Stimulated activated CD4-positive, alpha-beta T cell treated with anti-CD3 and anti-CD28 coated beads, Interleukin-12 subunit alpha, Interleukin-12 subunit beta, amount 100 ng/mL, for 24 hours (primary cell): ENCODE measurements at regions not wholly inside any gene's neighbourhood (a gene's known extent, or its start where the extent isn't known, plus 50 kb on each side); places are given as distances from the start of the nearest gene placed in this dataset.
"Not testable (repeated sequence)": the region's sequence is repeated elsewhere in the genome, so short reads cannot be mapped to it uniquely, and the experiment has no call there.

Experiments
- DNase-seq, 2 experiments: peaks; one replicate each; pipeline ENCODE4 v3.0.0-alpha.2; 2020; ENCODE audit warnings: low read depth in 2 of 2

- no peak for DNase-seq
These were observed 293.0 kb upstream of the HS6ST1 start for GRCh38 chr2:128611421-128612320.

DNA sequence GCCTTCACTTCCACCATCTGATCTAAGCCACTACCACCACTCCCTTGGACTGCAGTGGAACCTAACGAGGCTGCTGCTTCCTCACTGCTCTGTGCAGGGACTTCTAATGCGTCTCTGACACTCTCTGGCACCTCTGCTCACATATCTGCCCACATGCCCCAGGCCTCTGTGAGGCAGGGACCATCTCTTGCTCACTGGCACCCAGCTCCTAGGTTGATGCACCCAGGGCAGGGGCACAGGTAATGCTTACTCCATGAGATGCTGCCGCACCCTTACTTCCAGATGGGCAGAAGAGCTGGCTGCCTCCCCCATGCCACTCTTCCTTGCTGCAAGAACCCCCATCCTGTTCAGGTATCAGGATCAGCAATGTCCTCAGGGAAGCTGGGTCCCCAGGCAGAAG lies 294.0 kb upstream of the HS6ST1 start:
- no peak for DNase-seq

GRCh38 chr2:128613351-128613750 lies 294.7 kb upstream of the HS6ST1 start:
- DNase-seq = no peak

GRCh38 chr2:128613876-128614275 lies 295.2 kb upstream of the HS6ST1 start:
- no peak for DNase-seq

DNA sequence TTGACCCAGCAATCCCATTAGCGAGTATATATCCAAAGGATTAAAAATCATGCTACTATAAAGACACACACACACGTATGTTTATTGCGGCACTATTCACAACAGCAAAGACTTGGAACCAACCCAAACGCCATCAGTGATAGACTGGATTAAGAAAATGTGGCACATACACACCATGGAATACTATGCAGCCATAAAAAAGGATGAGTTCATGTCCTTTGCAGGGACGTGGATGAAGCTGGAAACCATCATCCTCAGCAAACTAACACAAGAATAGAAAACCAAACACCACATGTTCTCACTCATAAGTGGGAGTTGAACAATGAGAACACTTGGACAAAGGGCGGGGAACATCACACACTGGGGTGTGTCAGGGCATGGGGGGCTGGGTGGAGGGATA lies 296.2 kb upstream of the HS6ST1 start:
- not testable (repeated sequence) for DNase-seq

DNA sequence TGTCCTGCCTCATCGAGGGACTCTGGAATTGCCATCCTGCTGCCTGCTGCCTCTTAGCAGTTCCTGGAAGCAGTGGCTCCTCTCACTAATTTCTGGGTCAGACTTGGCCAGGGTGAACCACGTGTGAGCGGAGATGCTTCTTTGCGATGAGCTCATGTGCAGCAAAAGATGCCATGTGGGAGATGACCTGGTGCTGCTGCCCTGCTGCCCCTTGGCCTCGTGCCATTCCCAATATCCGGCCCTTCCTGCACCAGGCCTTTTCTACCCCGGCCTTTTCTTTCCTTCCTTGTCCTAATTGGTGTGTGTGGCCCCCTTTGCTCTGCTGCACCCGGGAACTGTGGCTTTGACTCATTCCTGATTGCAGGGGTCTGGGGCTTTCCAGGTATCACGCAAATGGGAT lies 296.9 kb upstream of the HS6ST1 start:
- DNase-seq = no peak

- no peak for DNase-seq
These were observed 298.4 kb upstream of the HS6ST1 start for GRCh38 chr2:128617029-128617590.

GRCh38 chr2:128617661-128618060 lies 299.0 kb upstream of the HS6ST1 start:
- no peak for DNase-seq

- DNase-seq = no peak
These were observed 300.0 kb upstream of the HS6ST1 start for GRCh38 chr2:128618642-128619041.

GRCh38 chr2:128619471-128620325 lies 301.0 kb upstream of the HS6ST1 start:
- no peak for DNase-seq

DNA sequence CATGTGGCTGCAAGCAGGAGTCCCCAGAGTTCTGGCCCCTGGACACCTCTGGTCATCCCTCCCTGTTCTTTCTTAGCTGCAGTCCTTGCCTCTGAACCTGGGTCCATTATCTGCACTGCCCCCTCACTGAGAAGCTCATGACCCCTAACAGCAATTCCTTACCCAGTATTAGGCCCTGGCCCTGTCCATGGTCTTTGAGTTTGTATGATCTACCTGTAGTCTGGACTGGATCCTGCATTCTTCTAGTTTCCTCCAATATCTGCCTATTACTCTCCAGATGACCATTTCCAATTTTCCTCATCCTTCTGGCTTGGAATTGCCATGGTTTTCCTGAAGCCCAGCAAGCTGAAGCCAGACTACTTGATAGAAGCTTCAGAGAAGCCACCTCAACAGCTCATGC lies 302.4 kb upstream of the HS6ST1 start:
- DNase-seq = no peak

GRCh38 chr2:128622371-128622770 lies 303.7 kb upstream of the HS6ST1 start:
- no peak for DNase-seq

GRCh38 chr2:128622955-128623620 lies 304.4 kb upstream of the HS6ST1 start:
- DNase-seq = no peak

GRCh38 chr2:128623776-128624761 lies 305.4 kb upstream of the HS6ST1 start:
- no peak for DNase-seq

- DNase-seq = no peak
These were observed 306.3 kb upstream of the HS6ST1 start for GRCh38 chr2:128624956-128625355.

- DNase-seq = no peak
These were observed 306.8 kb upstream of the HS6ST1 start for GRCh38 chr2:128625421-128625820.

DNA sequence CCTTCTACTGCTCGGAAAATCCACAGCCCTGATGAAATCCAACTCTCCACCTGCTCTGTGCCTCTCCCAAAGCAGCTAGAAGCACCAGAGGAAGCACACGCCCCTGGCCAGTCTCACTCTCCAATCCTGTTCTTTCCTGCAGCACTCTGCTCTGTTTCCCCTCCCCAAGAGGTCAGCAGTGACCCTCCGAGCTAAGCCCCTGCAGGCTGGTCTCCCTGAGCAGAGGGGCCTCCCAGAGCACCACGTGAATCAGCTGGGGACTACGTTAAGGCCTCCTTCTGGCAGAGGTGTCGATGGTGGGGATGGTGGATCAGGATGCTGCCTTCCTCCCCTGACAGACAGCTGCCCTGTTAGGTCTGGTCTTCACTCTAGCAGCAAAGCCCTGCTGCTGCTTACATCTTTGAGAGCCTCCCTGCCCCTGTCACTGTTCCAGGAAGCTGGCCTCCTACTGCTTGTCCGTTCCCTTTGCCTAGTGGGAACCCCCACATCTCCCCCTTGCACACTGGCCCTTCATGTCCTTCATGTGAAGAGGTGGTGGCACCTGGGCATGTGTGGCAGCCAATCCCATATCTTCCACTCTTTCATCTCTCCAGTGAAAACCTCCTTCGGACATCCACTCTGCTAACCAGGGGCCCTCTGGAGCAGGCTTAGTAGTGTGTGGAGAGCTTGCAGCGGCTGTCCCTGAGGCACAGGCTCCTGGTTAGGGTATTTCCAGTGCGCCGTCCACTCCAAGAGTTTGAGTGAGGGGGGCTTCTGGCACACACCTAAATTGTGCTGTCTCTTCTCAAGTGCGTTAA lies 307.5 kb upstream of the HS6ST1 start:
- no peak for DNase-seq

DNA sequence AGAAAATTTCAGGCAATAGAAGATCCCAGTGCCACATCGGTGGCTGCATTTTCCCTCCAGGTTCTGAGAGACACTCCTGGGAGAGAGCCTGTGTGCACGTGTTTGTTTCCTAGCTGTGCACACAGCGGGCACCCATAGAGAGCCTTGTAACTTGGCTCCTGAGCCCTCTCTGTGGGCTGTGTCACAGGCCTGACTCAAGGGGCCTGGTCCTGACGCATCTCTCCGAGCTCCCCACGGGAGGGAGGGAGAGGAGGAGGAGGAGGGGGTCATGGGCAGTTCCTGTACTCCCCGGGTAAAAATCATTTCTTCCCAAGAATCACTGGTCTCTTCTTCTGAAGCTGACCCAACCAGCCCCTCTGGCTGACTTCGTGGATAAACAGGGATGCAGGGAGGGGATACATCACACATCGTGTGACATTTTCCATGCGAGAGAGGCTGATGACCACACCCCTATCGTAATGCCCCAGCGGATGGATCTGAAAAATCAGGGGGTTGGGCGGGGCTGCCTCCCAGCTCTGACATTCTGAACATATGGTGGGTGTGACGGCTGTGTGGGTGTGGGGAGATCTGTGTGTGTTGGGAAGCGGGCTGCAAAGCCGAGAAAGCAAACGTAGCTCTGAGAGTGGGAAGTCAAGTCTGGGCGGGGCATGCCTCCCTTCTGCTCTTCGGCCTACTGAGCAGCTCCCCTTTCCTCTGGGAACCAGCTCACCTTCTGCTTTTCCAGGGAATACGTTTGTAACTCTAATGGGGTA lies 308.3 kb upstream of the HS6ST1 start:
- no peak for DNase-seq

DNA sequence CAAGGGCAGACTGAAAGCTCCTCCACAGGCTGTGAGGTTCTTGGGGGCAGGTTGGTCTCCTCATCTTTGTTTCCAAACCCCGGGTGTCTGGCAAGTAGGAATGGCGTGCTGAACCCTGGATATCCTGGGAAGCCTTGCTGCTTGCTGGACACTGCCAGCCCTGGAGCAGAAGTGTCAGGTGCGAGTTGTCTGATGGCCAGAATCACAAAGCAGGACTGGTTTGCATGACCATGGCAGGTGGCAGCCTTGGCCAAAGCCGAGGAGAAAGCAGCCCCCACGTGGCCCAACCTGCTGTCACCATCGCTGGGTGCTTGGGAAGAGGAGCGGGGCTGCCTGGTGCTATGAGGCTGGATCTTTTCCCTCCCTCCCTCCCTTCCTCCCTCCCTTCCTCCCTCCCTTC lies 309.5 kb upstream of the HS6ST1 start:
- no peak for DNase-seq
